ENCODE measurements at regions not wholly inside any gene's neighbourhood (a gene's known extent, or its start where the extent isn't known, plus 50 kb on each side); places are given as distances from the start of the nearest gene placed in this dataset.
A peak's percentile ranks its signal among the peaks of the same experiment; 100 is the strongest.

- Histone ChIP-seq H3K4me3 (ENCODE audit: low read depth, low read length) (no peak overlapping the region), H3K36me3 (ENCODE audit: control insufficient read depth, insufficient read depth, low read length) (no peaks in the 10 kb centered on the region), H3K27me3 (ENCODE audit: control insufficient read depth, insufficient read depth, low read length) (no peaks in the 10 kb centered on the region)
- no peak for FAIRE-seq
- DNase-seq (ENCODE audit: low read depth): no peak
- no peak for TF ChIP-seq CTCF (IDR thresholded peaks at IDR 0.05; ENCODE audit: insufficient read depth, low read length, severe bottlenecking)
Measured at GRCh38 chr13:76803831-76804230, 82.4 kb downstream of the KCTD12 start.

- no peak overlapping the region for H3K4me3 ChIP-seq (ENCODE audit: low read depth, low read length)
- TF ChIP-seq CTCF (IDR thresholded peaks at IDR 0.05; ENCODE audit: insufficient read depth, low read length, severe bottlenecking): no peak
- FAIRE-seq (no peak), DNase-seq (ENCODE audit: low read depth) (no peak)
- H3K27me3 ChIP-seq (ENCODE audit: control insufficient read depth, insufficient read depth, low read length): no peaks in the 10 kb centered on the region
- no peaks in the 10 kb centered on the region for H3K36me3 ChIP-seq (ENCODE audit: control insufficient read depth, insufficient read depth, low read length)
Measured at GRCh38 chr13:76800943-76801342, 85.3 kb downstream of the KCTD12 start.

- no peak for FAIRE-seq
- H3K36me3 ChIP-seq (ENCODE audit: control insufficient read depth, insufficient read depth, low read length): no peaks in the 10 kb centered on the region
- DNase-seq (ENCODE audit: low read depth): peak; percentile 74
Measured at GRCh38 chr13:76799696-76800095, 86.5 kb downstream of the KCTD12 start.

GRCh38 chr13:76798037-76798436 is 88.2 kb downstream of the KCTD12 start:
- TF ChIP-seq CTCF (IDR thresholded peaks at IDR 0.05; ENCODE audit: insufficient read depth, low read length, severe bottlenecking): no peak
- Histone ChIP-seq H3K27me3 (ENCODE audit: control insufficient read depth, insufficient read depth, low read length) (no peaks in the 10 kb centered on the region), H3K4me3 (ENCODE audit: low read depth, low read length) (no peak overlapping the region), H3K36me3 (ENCODE audit: control insufficient read depth, insufficient read depth, low read length) (no peaks in the 10 kb centered on the region)
- DNase-seq (ENCODE audit: low read depth) (no peak), FAIRE-seq (no peak)

More at GRCh38 chr13:76799696-76800095, 86.5 kb downstream of the KCTD12 start:
- no peak overlapping the region for H3K4me3 ChIP-seq (ENCODE audit: low read depth, low read length)
- H3K27me3 ChIP-seq (ENCODE audit: control insufficient read depth, insufficient read depth, low read length): no peaks in the 10 kb centered on the region
- no peak for TF ChIP-seq CTCF (IDR thresholded peaks at IDR 0.05; ENCODE audit: insufficient read depth, low read length, severe bottlenecking)

- H3K36me3 ChIP-seq (ENCODE audit: control insufficient read depth, insufficient read depth, low read length): no peaks in the 10 kb centered on the region
- H3K4me3 ChIP-seq (ENCODE audit: low read depth, low read length): no peak overlapping the region
- no peak for DNase-seq (ENCODE audit: low read depth)
- no peak for TF ChIP-seq CTCF (IDR thresholded peaks at IDR 0.05; ENCODE audit: insufficient read depth, low read length, severe bottlenecking)
- FAIRE-seq: no peak
- no peaks in the 10 kb centered on the region for H3K27me3 ChIP-seq (ENCODE audit: control insufficient read depth, insufficient read depth, low read length)
Measured at GRCh38 chr13:76797361-76797760, 88.8 kb downstream of the KCTD12 start.

- FAIRE-seq (no peak), DNase-seq (ENCODE audit: low read depth) (no peak)
- Histone ChIP-seq H3K27me3 (ENCODE audit: control insufficient read depth, insufficient read depth, low read length) (no peaks in the 10 kb centered on the region), H3K4me3 (ENCODE audit: low read depth, low read length) (no peak overlapping the region), H3K36me3 (ENCODE audit: control insufficient read depth, insufficient read depth, low read length) (no peaks in the 10 kb centered on the region)
- TF ChIP-seq CTCF (IDR thresholded peaks at IDR 0.05; ENCODE audit: insufficient read depth, low read length, severe bottlenecking): no peak
Measured at GRCh38 chr13:76796851-76797250, 89.4 kb downstream of the KCTD12 start.

Data from bronchial epithelial cell (primary cell).